Testis (tissue), 2 donors: ENCODE measurements at regions not wholly inside any gene's neighbourhood (a gene's known extent, or its start where the extent isn't known, plus 50 kb on each side); places are given as distances from the start of the nearest gene placed in this dataset.

Experiments
- CTCF ChIP-seq, 3 experiments: fragments of 450-650 bp in 2 of 3; fragments of 200-600 bp in 1 of 3; sonication (generic) in 1 of 3; IDR thresholded peaks; one replicate each; pipeline ENCODE4 v1.5.1; 2016 to 2019; ENCODE audit warnings: antibody characterized with exemption in 3 of 3, mild to moderate bottlenecking in 2 of 3, moderate library complexity in 1 of 3
- POLR2A ChIP-seq: fragments of 450-650 bp; IDR thresholded peaks from one replicate; pipeline ENCODE4 v1.6.1; 2017; ENCODE audit warnings: antibody characterized with exemption, mild to moderate bottlenecking, moderate library complexity

GRCh38 chr6:6922166-6922565, 185.6 kb upstream of the RREB1 start:
- TF ChIP-seq CTCF (IDR thresholded peaks at IDR 0.05): no peak
- no peak for TF ChIP-seq POLR2A
